PC-3 (cell line): ENCODE measurements at regions not wholly inside any gene's neighbourhood (a gene's known extent, or its start where the extent isn't known, plus 50 kb on each side); places are given as distances from the start of the nearest gene placed in this dataset.

ENCODE experiments used
- EZH2 ChIP-seq: fragments of 300-600 bp; sonication (generic); IDR thresholded peaks from one replicate; pipeline ENCODE4 v1.6.1; 2017; ENCODE audit warnings: antibody characterized with exemption, mild to moderate bottlenecking, low read length; ENCODE audit not compliant: unreplicated experiment
- TF ChIP-seq, protein P1 (sequence below): fragments of 300-600 bp; sonication (generic); conservative IDR thresholded peaks from 2 replicates; pipeline ENCODE4 v1.5.1; 2017; ENCODE audit warnings: antibody characterized with exemption, low read depth, mild to moderate bottlenecking, low read length

DNA sequence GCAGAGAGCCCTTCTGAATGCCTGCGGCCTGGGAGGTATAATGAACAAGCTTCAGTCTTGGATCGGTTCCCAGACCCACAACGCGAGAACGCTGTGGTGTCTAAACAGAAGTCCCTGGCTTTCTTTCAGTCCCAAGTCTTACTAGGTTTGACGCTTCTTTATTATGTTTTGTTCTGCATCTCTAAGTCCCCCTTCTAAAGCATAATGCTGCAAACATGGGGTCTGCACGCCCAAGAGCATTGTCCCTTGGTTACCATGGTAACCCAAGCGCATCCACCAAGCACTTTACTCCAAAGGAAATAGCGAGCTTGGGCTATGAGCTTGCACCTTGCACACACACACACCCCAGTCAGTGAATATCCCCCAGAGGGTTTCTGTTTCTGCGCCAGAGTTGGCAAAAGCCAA lies 193.7 kb downstream of the INO80D start:
- TF ChIP-seq, protein P1, sequence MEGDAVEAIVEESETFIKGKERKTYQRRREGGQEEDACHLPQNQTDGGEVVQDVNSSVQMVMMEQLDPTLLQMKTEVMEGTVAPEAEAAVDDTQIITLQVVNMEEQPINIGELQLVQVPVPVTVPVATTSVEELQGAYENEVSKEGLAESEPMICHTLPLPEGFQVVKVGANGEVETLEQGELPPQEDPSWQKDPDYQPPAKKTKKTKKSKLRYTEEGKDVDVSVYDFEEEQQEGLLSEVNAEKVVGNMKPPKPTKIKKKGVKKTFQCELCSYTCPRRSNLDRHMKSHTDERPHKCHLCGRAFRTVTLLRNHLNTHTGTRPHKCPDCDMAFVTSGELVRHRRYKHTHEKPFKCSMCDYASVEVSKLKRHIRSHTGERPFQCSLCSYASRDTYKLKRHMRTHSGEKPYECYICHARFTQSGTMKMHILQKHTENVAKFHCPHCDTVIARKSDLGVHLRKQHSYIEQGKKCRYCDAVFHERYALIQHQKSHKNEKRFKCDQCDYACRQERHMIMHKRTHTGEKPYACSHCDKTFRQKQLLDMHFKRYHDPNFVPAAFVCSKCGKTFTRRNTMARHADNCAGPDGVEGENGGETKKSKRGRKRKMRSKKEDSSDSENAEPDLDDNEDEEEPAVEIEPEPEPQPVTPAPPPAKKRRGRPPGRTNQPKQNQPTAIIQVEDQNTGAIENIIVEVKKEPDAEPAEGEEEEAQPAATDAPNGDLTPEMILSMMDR: no peak
- TF ChIP-seq EZH2: no peak
